WERI-Rb-1 (cell line): ENCODE measurements at regions not wholly inside any gene's neighbourhood (a gene's known extent, or its start where the extent isn't known, plus 50 kb on each side); places are given as distances from the start of the nearest gene placed in this dataset.
"Not testable (repeated sequence)": the region's sequence is repeated elsewhere in the genome, so short reads cannot be mapped to it uniquely, and the experiment has no call there.

Source experiments
- DNase-seq: peaks from one replicate; pipeline ENCODE4 v3.0.0-alpha.2; 2020
- H3K27ac ChIP-seq: fragments of 250-450 bp; sonication (Bioruptor Pico); 2 replicates; pipeline ENCODE4 v1.5.1; 2020; ENCODE audit warnings: mild to moderate bottlenecking, moderate library complexity
- H3K27me3 ChIP-seq: fragments of 250-450 bp; sonication (Bioruptor Pico); 2 replicates; pipeline ENCODE4 v1.5.1; 2021; ENCODE audit warnings: mild to moderate bottlenecking, low read depth, moderate library complexity; ENCODE audit not compliant: insufficient read depth, severe bottlenecking
- H3K36me3 ChIP-seq: fragments of 250-450 bp; sonication (Bioruptor Pico); 2 replicates; pipeline ENCODE4 v1.5.1; 2020; ENCODE audit warnings: mild to moderate bottlenecking, moderate library complexity
- H3K4me3 ChIP-seq: 2 replicates; pipeline ENCODE4 v1.5.1; 2011; ENCODE audit warnings: low read depth, mild to moderate bottlenecking, control low read depth, low read length
- H3K9me3 ChIP-seq: fragments of 250-450 bp; sonication (Bioruptor Pico); 2 replicates; pipeline ENCODE4 v1.5.1; 2021; ENCODE audit warnings: mild to moderate bottlenecking, moderate library complexity; ENCODE audit not compliant: severe bottlenecking
- CTCF ChIP-seq: IDR thresholded peaks from 2 replicates; pipeline ENCODE4 v1.5.1; 2011; ENCODE audit warnings: low read depth, mild to moderate bottlenecking, control low read depth, inconsistent platforms, low read length

- no peak for DNase-seq
- Histone ChIP-seq H3K36me3 (no peaks in the 10 kb centered on the region), H3K4me3 (no peak overlapping the region), H3K27ac (no peak overlapping the region), H3K9me3 (no peaks in the 10 kb centered on the region), H3K27me3 (no peaks in the 10 kb centered on the region)
- TF ChIP-seq CTCF = no peak
These were observed 523.7 kb upstream of the FOXG1 start for GRCh38 chr14:28242895-28243294.

GRCh38 chr14:28243600-28243999 is 523.0 kb upstream of the FOXG1 start:
- H3K4me3 ChIP-seq = no peak overlapping the region
- DNase-seq = no peak

GRCh38 chr14:28245216-28245615 is 521.4 kb upstream of the FOXG1 start:
- H3K27me3 ChIP-seq = no peaks in the 10 kb centered on the region
- no peaks in the 10 kb centered on the region for H3K9me3 ChIP-seq
- no peak for DNase-seq
- no peaks in the 10 kb centered on the region for H3K36me3 ChIP-seq
- H3K4me3 ChIP-seq = no peak overlapping the region
- no peak overlapping the region for H3K27ac ChIP-seq
- TF ChIP-seq CTCF = no peak

More at GRCh38 chr14:28243600-28243999, 523.0 kb upstream of the FOXG1 start:
- no peak overlapping the region for H3K27ac ChIP-seq
- no peaks in the 10 kb centered on the region for H3K36me3 ChIP-seq
- H3K27me3 ChIP-seq = no peaks in the 10 kb centered on the region
- TF ChIP-seq CTCF = no peak
- no peaks in the 10 kb centered on the region for H3K9me3 ChIP-seq

- H3K9me3 ChIP-seq = no peaks in the 10 kb centered on the region
- H3K27ac ChIP-seq = no peak overlapping the region
- H3K36me3 ChIP-seq = no peaks in the 10 kb centered on the region
- DNase-seq = no peak
- no peak for TF ChIP-seq CTCF
- H3K4me3 ChIP-seq = no peak overlapping the region
- H3K27me3 ChIP-seq = no peaks in the 10 kb centered on the region
These were observed 519.1 kb upstream of the FOXG1 start for GRCh38 chr14:28247491-28247890.

GRCh38 chr14:28252124-28252523 is 514.5 kb upstream of the FOXG1 start:
- not testable (repeated sequence) for H3K27ac ChIP-seq, H3K27me3 ChIP-seq, DNase-seq, H3K9me3 ChIP-seq, H3K36me3 ChIP-seq, H3K4me3 ChIP-seq

- no peak for TF ChIP-seq CTCF
- Histone ChIP-seq H3K4me3 (no peak overlapping the region), H3K36me3 (no peaks in the 10 kb centered on the region), H3K27ac (no peak overlapping the region), H3K9me3 (no peaks in the 10 kb centered on the region), H3K27me3 (no peaks in the 10 kb centered on the region)
- no peak for DNase-seq
These were observed 511.8 kb upstream of the FOXG1 start for GRCh38 chr14:28254768-28255167.
